Endothelial cell of hepatic sinusoid (primary cell): ENCODE measurements at regions not wholly inside any gene's neighbourhood (a gene's known extent, or its start where the extent isn't known, plus 50 kb on each side); places are given as distances from the start of the nearest gene placed in this dataset.
"Not testable (repeated sequence)": the region's sequence is repeated elsewhere in the genome, so short reads cannot be mapped to it uniquely, and the experiment has no call there.

ENCODE experiments used
- in situ Hi-C: cut with HindIII; loops from 2 replicates; pipeline ENCODE4 v1.10.0; 2017; ENCODE audit warnings: low sequenced_read_pairs

GRCh38 chr21:28385845-28386244 is 606.8 kb downstream of the LTN1 start:
- in situ Hi-C loops, result loop anchor here (5.0 kb wide), 3 partner anchors 46 to 96 kb away; no protein-coding TSS in a partner anchor

DNA sequence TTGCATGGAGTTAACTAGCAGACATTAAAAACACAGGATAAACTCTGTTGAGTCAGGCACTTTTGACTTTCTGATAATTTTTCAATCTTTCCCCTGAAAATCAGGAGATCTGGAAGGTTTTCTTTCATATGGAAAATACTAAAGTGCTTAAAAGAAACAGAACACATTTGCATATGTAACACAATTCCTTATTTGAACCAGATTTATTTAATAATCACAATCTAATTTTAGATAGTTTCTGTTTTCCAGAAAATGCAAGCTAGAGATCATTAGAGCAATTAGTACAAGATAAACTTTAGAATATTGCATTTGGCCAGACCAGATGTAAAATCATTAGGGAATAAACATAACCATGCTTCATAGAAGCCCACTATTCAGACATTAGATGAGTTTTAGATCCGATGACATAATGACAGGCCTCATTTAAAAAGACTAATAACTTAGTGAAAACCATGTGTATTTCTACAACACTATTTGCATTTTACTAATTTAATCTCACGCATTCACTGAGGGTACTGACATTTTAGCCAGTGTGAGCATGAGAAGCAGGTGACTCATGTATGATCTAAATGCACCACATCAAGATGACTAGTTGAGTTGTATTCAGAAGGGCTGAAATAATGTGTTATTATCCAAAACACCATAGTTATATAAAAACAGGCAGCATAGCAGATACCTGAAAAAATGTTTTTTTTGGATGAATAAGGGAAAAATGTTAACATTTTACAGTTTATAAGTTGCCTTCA is 611.5 kb downstream of the LTN1 start:
- in situ Hi-C loops, result not testable (repeated sequence)

- in situ Hi-C loops, result no loop called here
These were observed 612.4 kb downstream of the LTN1 start for GRCh38 chr21:28380241-28380640.

DNA sequence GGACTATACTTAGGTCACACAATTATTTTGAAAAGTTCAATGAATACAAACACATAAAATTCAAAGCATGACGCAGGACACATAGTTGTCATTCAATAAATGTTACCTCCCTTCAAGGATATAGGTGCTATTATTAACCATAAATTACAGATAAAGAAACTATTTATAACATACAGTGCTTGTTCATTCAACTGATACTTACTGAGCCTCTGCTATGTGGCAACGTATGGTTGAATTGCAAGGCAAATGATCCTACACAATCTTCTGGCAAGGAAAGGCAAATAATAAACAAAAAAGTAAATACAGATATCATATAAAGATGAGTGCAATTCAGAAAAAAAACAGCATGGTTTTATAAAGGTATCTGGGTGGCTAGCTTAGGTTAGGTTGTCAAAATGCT is 614.7 kb downstream of the LTN1 start:
- in situ Hi-C loops, result no loop called here

DNA sequence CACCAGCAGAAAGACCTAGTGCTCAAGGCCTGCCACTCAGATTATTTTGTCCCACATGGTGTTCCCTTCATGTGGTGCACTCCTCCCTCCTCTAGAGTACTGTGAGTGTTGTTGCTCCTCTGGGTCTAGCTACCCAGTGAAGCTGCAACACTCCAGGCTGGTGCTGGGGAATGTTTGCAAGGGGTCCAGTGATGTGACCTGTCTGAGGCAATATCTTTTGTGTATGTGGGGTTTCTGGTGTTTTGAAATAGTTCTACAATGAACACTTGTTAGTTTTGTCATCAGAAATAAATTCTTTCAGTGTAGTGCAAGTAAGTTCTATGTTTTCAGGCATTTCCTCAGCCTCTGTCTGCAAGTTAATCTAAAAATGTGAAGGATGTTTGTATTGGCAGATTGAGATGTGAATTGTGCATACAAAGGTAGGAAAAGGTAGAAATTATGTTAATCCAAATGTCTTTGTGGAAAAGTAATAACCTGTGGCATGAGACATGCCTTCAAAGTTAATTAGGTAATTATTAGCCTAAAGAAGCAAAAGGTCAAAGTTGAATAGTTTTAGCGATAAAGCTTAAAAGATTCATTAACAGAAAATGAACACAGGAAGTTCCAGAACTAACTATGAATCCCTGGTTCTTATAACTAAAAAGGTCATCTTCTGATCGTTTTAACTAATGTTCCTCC is 616.8 kb downstream of the LTN1 start:
- in situ Hi-C loops, result no loop called here

- in situ Hi-C loops, result no loop called here
These were observed 617.8 kb downstream of the LTN1 start for GRCh38 chr21:28374881-28375280.

GRCh38 chr21:28371713-28372112 is 621.0 kb downstream of the LTN1 start:
- in situ Hi-C loops, result no loop called here

DNA sequence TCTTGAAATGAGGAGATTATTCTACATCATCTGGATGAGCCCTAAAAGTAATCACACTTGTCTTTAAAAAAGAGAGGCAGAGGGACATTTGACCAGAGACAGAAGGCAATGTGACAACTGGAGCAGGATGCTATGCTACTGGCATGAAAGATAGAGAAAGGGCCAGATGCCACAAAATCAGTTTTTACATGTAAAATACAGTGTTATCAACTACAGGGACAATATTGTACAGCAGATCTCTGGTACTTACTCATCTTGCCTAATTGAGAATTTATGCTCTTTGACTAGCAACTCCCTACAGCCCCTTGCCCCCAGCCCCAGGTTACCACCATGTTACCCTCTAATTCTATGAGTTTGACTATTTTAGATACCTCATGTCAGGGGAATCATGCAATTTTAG is 633.4 kb downstream of the LTN1 start:
- in situ Hi-C loops, result no loop called here

GRCh38 chr21:28358702-28359101 is 634.0 kb downstream of the LTN1 start:
- in situ Hi-C loops, result no loop called here

DNA sequence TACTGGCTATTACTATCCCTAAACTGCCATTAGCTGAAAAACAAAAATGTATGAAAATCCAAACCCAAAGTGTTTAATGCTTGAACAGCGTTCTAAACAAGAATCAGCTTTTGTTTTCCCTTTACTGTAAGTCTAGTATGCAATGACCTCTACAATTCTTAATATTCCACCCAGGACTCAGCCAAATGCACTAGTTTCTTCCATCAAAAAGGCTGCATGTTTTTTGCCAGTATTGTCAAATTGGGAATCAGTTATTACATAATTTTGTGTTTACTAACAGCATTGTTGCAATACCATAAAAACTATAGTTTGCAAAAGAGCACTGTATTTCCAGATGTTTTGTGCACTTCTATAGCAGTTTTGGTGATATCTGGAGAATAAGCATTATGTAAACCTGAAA is 634.5 kb downstream of the LTN1 start:
- in situ Hi-C loops, result no loop called here

GRCh38 chr21:28357743-28358142 is 634.9 kb downstream of the LTN1 start:
- in situ Hi-C loops, result no loop called here

GRCh38 chr21:28356422-28356821 is 636.3 kb downstream of the LTN1 start:
- in situ Hi-C loops, result no loop called here

- in situ Hi-C loops, result loop anchor here (25.0 kb wide), 1 partner anchor 1484 kb away; no protein-coding TSS in a partner anchor
These were observed 646.7 kb downstream of the LTN1 start for GRCh38 chr21:28345934-28346333.

DNA sequence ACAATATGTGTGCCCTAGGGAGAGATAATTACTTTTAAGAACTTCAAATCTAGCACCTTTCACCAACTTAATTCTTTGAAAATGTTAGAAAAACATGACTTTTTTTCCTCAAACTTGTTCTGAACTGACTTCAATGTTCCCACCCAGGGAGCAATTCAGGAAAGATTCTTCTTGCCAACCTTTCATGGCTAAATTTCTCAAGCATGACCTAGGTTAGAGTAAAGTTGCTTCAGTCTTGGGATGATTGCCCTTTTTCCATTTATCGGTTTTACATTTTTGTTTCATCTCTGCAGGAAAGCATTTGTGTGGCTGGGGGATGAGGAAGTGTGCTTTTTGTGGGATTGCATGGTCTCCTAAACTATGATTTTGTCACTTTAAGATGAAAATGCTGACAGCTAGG is 647.7 kb downstream of the LTN1 start:
- in situ Hi-C loops, result loop anchor here (25.0 kb wide), 1 partner anchor 1483 kb away; no protein-coding TSS in a partner anchor

GRCh38 chr21:28342212-28342810 is 650.4 kb downstream of the LTN1 start:
- in situ Hi-C loops, result loop anchor here (25.0 kb wide), 1 partner anchor 1480 kb away; no protein-coding TSS in a partner anchor

DNA sequence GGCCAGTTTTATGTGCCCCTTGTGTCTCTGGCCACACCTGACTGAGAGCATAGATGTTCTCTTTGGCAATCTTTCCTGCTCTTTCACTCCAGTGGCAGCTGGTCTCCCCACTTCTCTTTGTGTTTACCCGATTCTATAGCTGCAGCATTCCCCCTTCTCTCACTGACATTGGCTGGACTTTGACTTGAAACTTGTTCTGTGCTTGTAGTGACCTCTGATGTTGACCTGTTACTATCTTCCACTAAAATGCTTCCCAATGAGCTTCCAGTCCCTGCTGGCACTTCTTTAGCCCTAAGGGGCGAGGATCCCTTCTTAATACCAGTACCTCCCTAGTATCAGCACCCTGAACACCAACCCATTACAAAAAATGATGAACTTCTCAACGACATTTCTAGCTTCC is 653.3 kb downstream of the LTN1 start:
- in situ Hi-C loops, result loop anchor here (25.0 kb wide), 1 partner anchor 1477 kb away; no protein-coding TSS in a partner anchor

GRCh38 chr21:28338701-28339305 is 653.9 kb downstream of the LTN1 start:
- in situ Hi-C loops, result loop anchor here (25.0 kb wide), 1 partner anchor 1477 kb away; no protein-coding TSS in a partner anchor

DNA sequence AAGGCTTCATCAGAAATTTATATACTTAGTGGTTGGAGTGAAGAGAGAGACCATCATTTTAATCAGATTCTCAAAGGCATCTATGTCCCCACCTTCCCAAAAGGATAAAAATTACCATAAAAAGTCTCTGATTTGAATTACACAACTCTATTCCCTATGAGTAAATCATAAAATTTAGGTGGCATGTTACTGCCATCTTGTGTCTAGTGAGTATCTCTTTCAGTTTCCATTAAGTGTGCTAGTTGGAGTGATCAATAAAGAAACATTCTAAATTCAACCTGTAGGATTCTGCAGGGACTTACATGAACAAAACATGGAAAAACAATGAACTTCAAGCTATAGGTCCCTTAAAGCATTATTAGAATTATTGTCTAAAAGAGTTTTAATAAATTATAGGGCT is 655.4 kb downstream of the LTN1 start:
- in situ Hi-C loops, result loop anchor here (25.0 kb wide), 1 partner anchor 1475 kb away; no protein-coding TSS in a partner anchor

DNA sequence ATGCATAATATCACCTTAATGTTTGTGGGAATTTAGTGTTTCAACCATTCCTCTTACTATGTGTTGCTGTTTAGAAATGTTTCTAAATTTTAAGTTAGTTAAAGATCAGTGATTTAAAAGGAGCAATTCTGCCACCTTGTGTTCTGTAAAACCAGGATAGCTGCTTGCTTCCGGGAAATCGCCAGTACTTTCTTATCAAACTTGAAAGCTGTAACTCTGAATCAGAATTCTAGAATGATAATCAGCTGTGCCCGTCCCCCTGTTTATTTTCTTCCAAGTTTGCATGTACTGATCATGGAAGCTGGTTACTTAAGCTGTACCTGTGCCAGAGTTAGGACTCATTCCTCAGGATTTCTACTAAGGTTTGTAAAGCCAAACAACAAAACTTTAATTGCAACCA is 656.4 kb downstream of the LTN1 start:
- in situ Hi-C loops, result loop anchor here (25.0 kb wide), 1 partner anchor 1474 kb away; no protein-coding TSS in a partner anchor

- in situ Hi-C loops, result loop anchor here (25.0 kb wide), 1 partner anchor 1472 kb away; no protein-coding TSS in a partner anchor
These were observed 658.3 kb downstream of the LTN1 start for GRCh38 chr21:28334407-28334806.

DNA sequence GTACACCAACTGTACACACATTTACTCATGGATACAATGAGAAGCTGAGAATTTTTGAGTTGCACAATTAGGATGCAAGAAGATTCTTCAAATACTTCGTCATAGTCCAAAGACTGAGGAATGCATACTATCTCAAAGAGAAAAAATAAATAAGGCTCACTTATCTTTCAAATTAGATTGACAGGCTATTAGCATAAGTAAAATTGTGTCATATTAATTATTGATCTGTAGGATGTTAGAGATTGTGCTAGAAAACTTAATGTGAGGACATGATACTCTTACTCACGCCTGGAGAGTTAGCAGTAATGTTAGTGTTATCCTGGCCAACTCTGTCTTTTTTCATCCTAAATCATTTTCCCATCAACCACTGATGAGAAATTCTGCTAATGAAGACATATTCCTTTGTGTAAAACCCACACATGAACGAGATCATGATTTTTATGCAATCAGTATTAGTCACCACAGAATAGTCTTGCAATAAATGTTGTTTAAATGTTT is 659.0 kb downstream of the LTN1 start:
- in situ Hi-C loops, result loop anchor here (25.0 kb wide), 1 partner anchor 1471 kb away; no protein-coding TSS in a partner anchor
